ENCODE measurements at regions not wholly inside any gene's neighbourhood (a gene's known extent, or its start where the extent isn't known, plus 50 kb on each side); places are given as distances from the start of the nearest gene placed in this dataset.

GRCh38 chr17:77394540-77395295 is 253.9 kb downstream of the SEC14L1 start (continued):
- TF ChIP-seq HNF1A (IDR thresholded peaks at IDR 0.05; ENCODE audit: low read depth) (peak; percentile 47; the same call in 1 of the 2 replicates), HNF1A (CRISPR knock-in tag; IDR thresholded peaks at IDR 0.05; ENCODE audit: borderline replicate concordance) (peak; percentile 54; the same call in 1 of the 2 replicates), ZNF326 (CRISPR knock-in tag; IDR thresholded peaks at IDR 0.05; ENCODE audit: borderline replicate concordance) (no peak), ZBTB33 (CRISPR knock-in tag; IDR thresholded peaks at IDR 0.05) (peak; percentile 76), ARID5B (CRISPR knock-in tag; IDR thresholded peaks at IDR 0.05) (peak; percentile 85), USF2 (IDR thresholded peaks at IDR 0.05; ENCODE audit: low read depth, low read length) (no peak), USF2 (CRISPR knock-in tag; IDR thresholded peaks at IDR 0.05; ENCODE audit: borderline replicate concordance) (no peak)

Measured in HepG2 (cell line).